Colonic mucosa (tissue), 4 donors: ENCODE measurements at regions not wholly inside any gene's neighbourhood (a gene's known extent, or its start where the extent isn't known, plus 50 kb on each side); places are given as distances from the start of the nearest gene placed in this dataset.

Source experiments
- DNase-seq: peaks from one replicate; pipeline ENCODE4 v3.0.0-alpha.2; 2020
- H3K27ac ChIP-seq: fragments of 200-600 bp; one replicate; pipeline ENCODE4 v1.8.0; 2021
- H3K27me3 ChIP-seq: fragments of 200-600 bp; one replicate; pipeline ENCODE4 v1.8.0; 2021
- H3K36me3 ChIP-seq: fragments of 200-600 bp; one replicate; pipeline ENCODE4 v1.8.0; 2021
- H3K4me1 ChIP-seq: fragments of 200-600 bp; one replicate; pipeline ENCODE4 v1.8.0; 2021; ENCODE audit warnings: mild to moderate bottlenecking
- H3K4me3 ChIP-seq: fragments of 200-600 bp; one replicate; pipeline ENCODE4 v1.8.0; 2021
- H3K9ac ChIP-seq, 2 donors: one replicate each; pipeline ENCODE4 v1.7.0; 2013; ENCODE audit warnings: control low read depth in 2 of 2, low read depth in 2 of 2, low read length in 2 of 2
- H3K9me3 ChIP-seq: fragments of 200-600 bp; one replicate; pipeline ENCODE4 v1.8.0; 2021
- CTCF ChIP-seq: fragments of 200-600 bp; IDR thresholded peaks from one replicate; pipeline ENCODE4 v1.8.0; 2022; ENCODE audit warnings: antibody characterized with exemption, mild to moderate bottlenecking
- intact Hi-C: fragments of 100-400 bp; cut with DNase I; formaldehyde crosslinking; loops from one replicate; pipeline ENCODE4 v1.14.1; 2022
- donor health status: healthy.
- donor health status: DM: no; HTN: no; CAD: no.
- donor health status: DM: no; HTN: no; CAD: no.

GRCh38 chr20:52749938-52750337 lies 222.2 kb upstream of the TSHZ2 start:
- Histone ChIP-seq H3K27me3 (no peaks in the 10 kb centered on the region), H3K9me3 (no peaks in the 10 kb centered on the region), H3K9ac (no peak overlapping the region), H3K4me3 (no peak overlapping the region), H3K27ac (no peak overlapping the region), H3K36me3 (no peaks in the 10 kb centered on the region), H3K4me1 (no peaks in the 10 kb centered on the region)
- no peak for DNase-seq
- intact Hi-C loops = no loop called here
- TF ChIP-seq CTCF = no peak

GRCh38 chr20:52748990-52749389 lies 223.2 kb upstream of the TSHZ2 start:
- no peaks in the 10 kb centered on the region for H3K36me3 ChIP-seq
- no peak for TF ChIP-seq CTCF
- no peak overlapping the region for H3K27ac ChIP-seq
- DNase-seq = no peak
- H3K9me3 ChIP-seq = no peaks in the 10 kb centered on the region
- H3K4me3 ChIP-seq = no peak overlapping the region
- no peak overlapping the region for H3K9ac ChIP-seq
- intact Hi-C loops = no loop called here
- H3K4me1 ChIP-seq = no peaks in the 10 kb centered on the region
- no peaks in the 10 kb centered on the region for H3K27me3 ChIP-seq

- Histone ChIP-seq H3K27me3 (no peaks in the 10 kb centered on the region), H3K27ac (no peak overlapping the region), H3K9me3 (no peaks in the 10 kb centered on the region), H3K36me3 (no peaks in the 10 kb centered on the region), H3K9ac (no peak overlapping the region), H3K4me1 (no peaks in the 10 kb centered on the region), H3K4me3 (no peak overlapping the region)
- no peak for TF ChIP-seq CTCF
- DNase-seq = no peak
- intact Hi-C loops = no loop called here
These were observed 223.7 kb upstream of the TSHZ2 start for GRCh38 chr20:52748285-52748932.

- Histone ChIP-seq H3K27me3 (no peaks in the 10 kb centered on the region), H3K36me3 (no peaks in the 10 kb centered on the region), H3K4me1 (no peaks in the 10 kb centered on the region), H3K27ac (no peak overlapping the region), H3K4me3 (no peak overlapping the region), H3K9me3 (no peaks in the 10 kb centered on the region), H3K9ac (no peak overlapping the region)
- TF ChIP-seq CTCF = no peak
- DNase-seq = no peak
- intact Hi-C loops = no loop called here
These were observed 224.3 kb upstream of the TSHZ2 start for GRCh38 chr20:52747845-52748284.

- no peak for TF ChIP-seq CTCF
- Histone ChIP-seq H3K9me3 (no peaks in the 10 kb centered on the region), H3K27ac (no peak overlapping the region), H3K4me3 (no peak overlapping the region), H3K4me1 (no peaks in the 10 kb centered on the region), H3K27me3 (no peaks in the 10 kb centered on the region), H3K36me3 (no peaks in the 10 kb centered on the region), H3K9ac (no peak overlapping the region)
- intact Hi-C loops = no loop called here
- no peak for DNase-seq
These were observed 225.4 kb upstream of the TSHZ2 start for GRCh38 chr20:52746770-52747169.
